SK-N-MC (cell line): ENCODE measurements at regions not wholly inside any gene's neighbourhood (a gene's known extent, or its start where the extent isn't known, plus 50 kb on each side); places are given as distances from the start of the nearest gene placed in this dataset.
"Not testable (repeated sequence)": the region's sequence is repeated elsewhere in the genome, so short reads cannot be mapped to it uniquely, and the experiment has no call there.

Source experiments
- DNase-seq: peaks from one replicate; pipeline ENCODE4 v3.0.0-alpha.2; 2011; ENCODE audit warnings: low read depth, low spot score
- H3K27ac ChIP-seq: fragments of 200-600 bp; sonication (generic); 2 replicates; pipeline ENCODE4 v1.5.1; 2016; ENCODE audit warnings: mixed run types
- H3K36me3 ChIP-seq: fragments of 200-600 bp; sonication (generic); 2 replicates; pipeline ENCODE4 v1.6.1; 2017; ENCODE audit warnings: antibody characterized with exemption, low read length, mixed read lengths; ENCODE audit not compliant: insufficient read depth
- H3K4me3 ChIP-seq: fragments of 200-600 bp; sonication (generic); 2 replicates; pipeline ENCODE4 v1.5.1; 2016
- H3K9ac ChIP-seq: fragments of 200-600 bp; sonication (generic); 2 replicates; pipeline ENCODE4 v1.8.0; 2017; ENCODE audit warnings: mixed run types, mixed read lengths; ENCODE audit not compliant: insufficient read length
- H3K9me3 ChIP-seq: fragments of 200-600 bp; sonication (generic); 2 replicates; pipeline ENCODE4 v1.6.1; 2017; ENCODE audit warnings: low read depth, mild to moderate bottlenecking, antibody characterized with exemption, low read length, moderate library complexity, mixed read lengths
- EZH2 ChIP-seq: fragments of 200-600 bp; sonication (generic); IDR thresholded peaks from one replicate; pipeline ENCODE4 v1.6.1; 2017; ENCODE audit warnings: antibody characterized with exemption
- FOXP2 ChIP-seq: optimal IDR thresholded peaks from 2 replicates; pipeline ENCODE3; 2011; ENCODE audit warnings: mild to moderate bottlenecking, moderate library complexity; ENCODE audit not compliant: insufficient read depth; ENCODE audit errors: extremely low read length, control extremely low read depth
- POLR2AphosphoS5 ChIP-seq: IDR thresholded peaks from 2 replicates; pipeline ENCODE4 v1.6.1; 2012; ENCODE audit warnings: mild to moderate bottlenecking, low read depth, low read length, borderline replicate concordance

- Histone ChIP-seq H3K4me3 (no peak overlapping the region), H3K9me3 (no peaks in the 10 kb centered on the region), H3K27ac (no peak overlapping the region), H3K36me3 (no peaks in the 10 kb centered on the region), H3K9ac (no peak overlapping the region)
- no peak for TF ChIP-seq POLR2AphosphoS5
- TF ChIP-seq EZH2: no peak
- TF ChIP-seq FOXP2: no peak
- DNase-seq: no peak
Observed at GRCh38 chr1:70812442-70813109, 235.0 kb downstream of the PTGER3 start.

GRCh38 chr1:70818401-70818800 is 229.2 kb downstream of the PTGER3 start:
- no peaks in the 10 kb centered on the region for H3K9me3 ChIP-seq
- no peaks in the 10 kb centered on the region for H3K36me3 ChIP-seq
- no peak overlapping the region for H3K9ac ChIP-seq
- DNase-seq: peak; percentile 42
- no peak overlapping the region for H3K27ac ChIP-seq
- TF ChIP-seq FOXP2 (no peak), POLR2AphosphoS5 (no peak), EZH2 (no peak)
- H3K4me3 ChIP-seq: no peak overlapping the region

GRCh38 chr1:70819231-70819630 is 228.4 kb downstream of the PTGER3 start:
- Histone ChIP-seq H3K9ac (no peak overlapping the region), H3K36me3 (no peaks in the 10 kb centered on the region), H3K27ac (no peak overlapping the region), H3K4me3 (no peak overlapping the region), H3K9me3 (no peaks in the 10 kb centered on the region)
- no peak for DNase-seq
- TF ChIP-seq POLR2AphosphoS5: no peak
- no peak for TF ChIP-seq FOXP2
- no peak for TF ChIP-seq EZH2

GRCh38 chr1:70819785-70820184 is 227.8 kb downstream of the PTGER3 start:
- Histone ChIP-seq H3K27ac (no peak overlapping the region), H3K9me3 (no peaks in the 10 kb centered on the region), H3K36me3 (no peaks in the 10 kb centered on the region), H3K9ac (no peak overlapping the region), H3K4me3 (no peak overlapping the region)
- DNase-seq: peak; percentile 63
- TF ChIP-seq EZH2 (no peak), POLR2AphosphoS5 (0 out of 2 replicates have a peak, but pooled peaks have one; percentile 28)

GRCh38 chr1:70820396-70820795 is 227.2 kb downstream of the PTGER3 start:
- no peak overlapping the region for H3K9ac ChIP-seq
- no peak for TF ChIP-seq FOXP2
- TF ChIP-seq EZH2: no peak
- TF ChIP-seq POLR2AphosphoS5: no peak
- H3K4me3 ChIP-seq: no peak overlapping the region
- H3K36me3 ChIP-seq: no peaks in the 10 kb centered on the region
- H3K27ac ChIP-seq: no peak overlapping the region
- H3K9me3 ChIP-seq: no peaks in the 10 kb centered on the region
- DNase-seq: no peak

GRCh38 chr1:70820995-70821394 is 226.6 kb downstream of the PTGER3 start:
- Histone ChIP-seq H3K27ac (no peak overlapping the region), H3K4me3 (no peak overlapping the region), H3K36me3 (no peaks in the 10 kb centered on the region), H3K9ac (no peak overlapping the region), H3K9me3 (no peaks in the 10 kb centered on the region)
- TF ChIP-seq POLR2AphosphoS5 (no peak), EZH2 (no peak), FOXP2 (no peak)
- no peak for DNase-seq

GRCh38 chr1:70826428-70826827 is 221.2 kb downstream of the PTGER3 start:
- TF ChIP-seq FOXP2 (no peak), EZH2 (no peak), POLR2AphosphoS5 (no peak)

GRCh38 chr1:70827030-70827429 is 220.6 kb downstream of the PTGER3 start:
- DNase-seq: no peak
- Histone ChIP-seq H3K27ac (no peak overlapping the region), H3K4me3 (no peak overlapping the region), H3K9me3 (peaks cover 3% of the 10 kb centered on the region; the same call in 1 of the 2 replicates), H3K9ac (no peak overlapping the region), H3K36me3 (no peaks in the 10 kb centered on the region)
- no peak for TF ChIP-seq FOXP2
- no peak for TF ChIP-seq EZH2
- TF ChIP-seq POLR2AphosphoS5: no peak

More at GRCh38 chr1:70826428-70826827, 221.2 kb downstream of the PTGER3 start:
- H3K4me3 ChIP-seq: no peak overlapping the region
- no peaks in the 10 kb centered on the region for H3K36me3 ChIP-seq
- no peak for DNase-seq
- no peak overlapping the region for H3K27ac ChIP-seq
- H3K9ac ChIP-seq: no peak overlapping the region
- peaks cover under 1% of the 10 kb centered on the region; the same call in 1 of the 2 replicates for H3K9me3 ChIP-seq

- DNase-seq: no peak
- no peak overlapping the region for H3K27ac ChIP-seq
- H3K9me3 ChIP-seq: peaks cover 3% of the 10 kb centered on the region; the same call in 1 of the 2 replicates
Observed at GRCh38 chr1:70828177-70828576, 219.4 kb downstream of the PTGER3 start.

GRCh38 chr1:70834365-70834764 is 213.3 kb downstream of the PTGER3 start:
- not testable (repeated sequence) for DNase-seq, H3K9ac ChIP-seq, H3K27ac ChIP-seq, H3K36me3 ChIP-seq, H3K4me3 ChIP-seq, H3K9me3 ChIP-seq

More at GRCh38 chr1:70828177-70828576, 219.4 kb downstream of the PTGER3 start:
- H3K4me3 ChIP-seq: no peak overlapping the region
- H3K9ac ChIP-seq: no peak overlapping the region
- H3K36me3 ChIP-seq: no peaks in the 10 kb centered on the region
- TF ChIP-seq FOXP2: no peak
